ENCODE measurements at regions not wholly inside any gene's neighbourhood (a gene's known extent, or its start where the extent isn't known, plus 50 kb on each side); places are given as distances from the start of the nearest gene placed in this dataset.

GRCh38 chr7:108973075-108973474 lies 403.4 kb downstream of the DNAJB9 start:
- no peak for DNase-seq

GRCh38 chr7:108974641-108975040 lies 405.0 kb downstream of the DNAJB9 start:
- DNase-seq, result no peak

DNA sequence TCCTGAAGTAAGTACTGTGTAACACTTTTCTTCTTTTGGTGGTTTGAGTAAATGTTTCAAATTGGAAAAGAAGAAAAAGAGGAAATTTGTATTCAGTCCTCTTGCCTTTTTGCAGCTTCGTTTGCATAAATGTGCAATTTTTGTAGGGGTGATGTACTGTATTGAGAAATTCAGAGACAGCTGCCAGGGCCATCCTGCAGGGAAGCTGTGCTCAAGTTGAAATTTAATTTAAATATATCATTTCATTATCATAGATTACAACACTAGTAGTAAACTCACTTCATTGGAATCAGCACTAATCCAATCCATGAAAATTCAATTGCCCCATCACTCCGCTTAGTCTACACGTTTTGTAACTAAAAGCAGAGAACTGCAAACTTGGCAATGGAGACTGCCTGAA lies 415.4 kb downstream of the DNAJB9 start:
- DNase-seq, result no peak

DNA sequence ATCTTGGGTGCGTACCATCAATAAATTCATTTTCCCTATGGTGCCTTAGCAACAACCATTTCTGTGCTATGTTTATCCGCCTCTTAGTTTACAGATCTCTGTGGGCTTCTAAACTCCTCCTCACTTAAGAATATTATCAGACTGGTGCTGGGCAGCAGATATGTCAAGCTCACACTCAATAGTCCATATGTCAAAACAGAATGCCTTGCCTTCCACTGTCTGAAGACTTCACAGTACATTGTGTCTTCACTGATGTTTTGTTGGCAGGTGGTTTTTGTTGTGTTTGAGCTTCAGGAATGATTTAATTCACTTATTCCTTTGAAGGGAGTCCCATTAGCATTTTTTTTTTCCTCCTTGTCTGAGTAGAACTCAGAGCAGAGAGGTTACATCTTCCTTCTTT lies 419.6 kb downstream of the DNAJB9 start:
- DNase-seq, result no peak

DNA sequence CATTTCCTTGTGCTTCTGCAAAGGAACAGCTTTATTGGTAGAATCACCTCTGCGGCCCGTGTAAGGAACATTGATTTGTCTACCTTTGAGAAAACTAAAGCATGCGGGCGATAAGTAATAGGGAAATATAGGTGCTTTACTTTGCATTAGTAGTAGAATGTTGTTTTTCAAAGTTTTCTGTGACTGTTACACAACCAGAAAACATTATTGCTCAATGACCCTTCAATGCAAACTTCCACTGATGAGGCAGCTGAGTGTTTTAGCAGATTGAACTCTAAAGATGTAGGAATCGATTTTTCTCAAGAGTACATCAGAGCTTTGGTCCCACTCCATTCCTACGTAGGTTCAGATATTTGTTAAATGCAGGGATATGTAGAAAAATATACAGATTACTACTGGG lies 427.8 kb downstream of the DNAJB9 start:
- DNase-seq, result no peak

GRCh38 chr7:109003742-109004141 lies 434.1 kb downstream of the DNAJB9 start:
- no peak for DNase-seq

DNA sequence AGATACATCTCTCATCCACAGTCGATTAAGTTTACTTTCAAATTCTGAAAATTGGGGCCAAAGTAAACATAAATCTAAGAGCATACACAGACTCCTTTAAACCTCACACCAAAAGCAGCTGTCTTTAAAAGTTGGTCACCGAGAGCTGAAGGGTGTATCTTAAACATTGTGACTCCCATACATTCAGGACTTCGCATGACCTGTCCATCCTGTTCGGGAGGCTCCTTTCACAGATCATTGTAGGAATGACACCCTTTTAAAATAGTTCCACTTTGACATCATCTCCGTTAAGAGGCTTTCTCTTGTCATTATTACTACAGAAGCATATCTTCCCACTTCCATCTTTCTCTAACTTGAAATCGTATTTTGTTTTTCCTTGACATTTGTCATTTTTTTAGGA lies 440.0 kb downstream of the DNAJB9 start:
- no peak for DNase-seq

GRCh38 chr7:109020251-109020650 lies 450.6 kb downstream of the DNAJB9 start:
- DNase-seq, result no peak

GRCh38 chr7:109021390-109021789 lies 451.7 kb downstream of the DNAJB9 start:
- DNase-seq, result no peak

- DNase-seq, result no peak
Measured at GRCh38 chr7:109029866-109030265, 460.2 kb downstream of the DNAJB9 start.

- no peak for DNase-seq
Measured at GRCh38 chr7:109044691-109045090, 475.0 kb downstream of the DNAJB9 start.

GRCh38 chr7:109049366-109049765 lies 479.7 kb downstream of the DNAJB9 start:
- DNase-seq, result no peak

- no peak for DNase-seq
Measured at GRCh38 chr7:109059089-109059488, 489.4 kb downstream of the DNAJB9 start.

DNA sequence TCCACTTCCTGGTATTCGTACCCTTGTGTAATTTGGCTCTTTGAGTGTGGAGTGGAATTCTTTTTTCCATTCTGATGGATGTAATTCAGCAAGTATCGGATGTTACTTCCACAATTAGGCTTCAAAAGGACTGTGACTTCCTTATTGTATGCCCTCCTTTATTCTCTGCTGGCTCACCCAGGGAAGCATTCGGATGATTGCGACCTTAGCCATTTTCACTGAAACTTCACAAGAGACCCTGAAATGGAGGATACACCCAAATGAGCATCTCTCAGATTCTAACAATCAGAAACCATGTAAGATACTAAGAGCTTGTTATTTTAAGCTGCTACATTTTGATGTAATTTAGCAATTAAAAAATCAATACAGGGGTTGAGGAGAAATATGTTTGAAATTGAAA lies 493.1 kb downstream of the DNAJB9 start:
- DNase-seq, result no peak

GRCh38 chr7:109073543-109073942 lies 503.9 kb downstream of the DNAJB9 start:
- no peak for DNase-seq

DNA sequence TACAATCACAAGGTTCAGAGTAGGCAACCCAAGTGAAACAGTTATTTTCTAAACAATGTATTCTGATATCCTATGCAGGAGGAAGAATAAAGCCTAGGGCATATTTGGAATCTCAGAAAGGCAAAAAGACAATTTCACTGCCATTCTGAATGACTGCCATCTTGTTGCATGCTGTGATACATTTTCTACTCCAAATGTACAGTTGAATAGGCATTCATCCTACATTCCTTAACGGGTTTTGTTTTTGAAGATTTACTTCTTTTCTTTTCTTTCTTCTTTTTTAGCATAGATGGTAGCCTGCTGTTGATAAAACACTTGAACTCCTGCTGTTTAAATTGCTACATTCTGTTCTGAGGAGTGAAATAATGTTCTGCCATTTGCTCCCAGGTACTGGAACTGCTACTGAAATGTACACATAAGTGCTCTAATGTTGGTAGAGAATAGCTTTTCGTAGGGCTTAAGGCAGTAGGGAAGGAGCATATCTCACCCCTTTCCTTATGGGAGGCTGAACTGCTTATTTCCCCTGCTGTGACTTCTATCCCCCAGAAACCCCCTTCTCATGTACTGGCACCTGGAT lies 506.8 kb downstream of the DNAJB9 start:
- DNase-seq, result no peak

DNA sequence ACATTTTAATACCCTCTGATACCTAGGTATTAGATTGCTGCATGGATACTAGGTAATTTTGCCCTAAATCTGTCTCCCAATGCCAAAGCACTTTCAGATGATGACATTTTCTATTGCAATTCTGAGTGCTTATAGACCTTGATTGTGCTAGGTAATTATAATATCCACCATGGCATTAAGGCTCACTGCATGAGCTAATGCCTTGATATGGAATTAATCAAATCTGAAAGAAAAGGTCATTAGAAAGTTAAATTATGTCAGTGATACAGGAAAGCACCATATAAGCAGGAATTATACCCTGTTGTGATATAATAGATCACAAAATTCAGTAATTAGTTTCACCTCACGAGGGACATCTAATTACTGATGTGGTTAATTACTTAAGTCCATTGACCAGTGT lies 521.4 kb downstream of the DNAJB9 start:
- DNase-seq, result no peak

DNA sequence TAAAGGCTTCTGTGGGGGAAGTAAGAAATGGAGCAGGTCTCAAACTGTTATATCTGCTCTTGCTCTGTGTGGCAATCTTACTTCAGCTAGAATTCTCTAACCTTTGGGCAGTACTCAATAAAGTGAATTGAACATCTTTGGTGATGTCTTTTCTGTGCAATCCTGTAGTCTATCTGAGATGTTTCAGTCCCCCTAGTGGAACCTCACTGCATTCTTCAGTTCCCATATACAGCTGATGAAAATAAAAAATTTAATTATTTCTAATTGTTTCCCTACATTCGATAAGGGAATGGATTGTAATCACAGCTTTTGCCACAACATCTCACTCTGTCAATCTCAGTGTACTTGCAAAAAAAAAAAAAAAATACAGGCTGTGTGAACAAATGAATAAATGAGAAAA lies 522.6 kb downstream of the DNAJB9 start:
- DNase-seq, result no peak

GRCh38 chr7:109101332-109101731 lies 531.7 kb downstream of the DNAJB9 start:
- no peak for DNase-seq

DNA sequence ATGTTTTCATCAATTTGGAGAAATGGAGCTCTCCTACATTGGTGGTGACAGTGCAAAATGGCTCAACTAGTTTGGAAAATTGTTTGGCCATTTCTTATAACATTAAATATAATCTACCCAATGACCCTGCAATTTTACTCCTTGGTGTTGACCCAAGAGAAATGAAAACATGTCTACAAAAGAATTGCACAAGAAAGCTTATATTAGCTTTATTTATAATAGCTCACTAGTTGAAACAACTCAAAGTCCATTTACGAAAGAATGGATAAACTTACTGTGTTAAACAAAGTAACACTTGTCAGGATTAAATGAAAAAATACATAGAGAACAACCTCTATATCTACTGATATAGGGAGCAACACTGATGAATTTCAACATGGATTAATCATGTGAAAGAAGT lies 539.9 kb downstream of the DNAJB9 start:
- DNase-seq, result no peak

- no peak for DNase-seq
Measured at GRCh38 chr7:109111086-109111485, 541.4 kb downstream of the DNAJB9 start.

DNA sequence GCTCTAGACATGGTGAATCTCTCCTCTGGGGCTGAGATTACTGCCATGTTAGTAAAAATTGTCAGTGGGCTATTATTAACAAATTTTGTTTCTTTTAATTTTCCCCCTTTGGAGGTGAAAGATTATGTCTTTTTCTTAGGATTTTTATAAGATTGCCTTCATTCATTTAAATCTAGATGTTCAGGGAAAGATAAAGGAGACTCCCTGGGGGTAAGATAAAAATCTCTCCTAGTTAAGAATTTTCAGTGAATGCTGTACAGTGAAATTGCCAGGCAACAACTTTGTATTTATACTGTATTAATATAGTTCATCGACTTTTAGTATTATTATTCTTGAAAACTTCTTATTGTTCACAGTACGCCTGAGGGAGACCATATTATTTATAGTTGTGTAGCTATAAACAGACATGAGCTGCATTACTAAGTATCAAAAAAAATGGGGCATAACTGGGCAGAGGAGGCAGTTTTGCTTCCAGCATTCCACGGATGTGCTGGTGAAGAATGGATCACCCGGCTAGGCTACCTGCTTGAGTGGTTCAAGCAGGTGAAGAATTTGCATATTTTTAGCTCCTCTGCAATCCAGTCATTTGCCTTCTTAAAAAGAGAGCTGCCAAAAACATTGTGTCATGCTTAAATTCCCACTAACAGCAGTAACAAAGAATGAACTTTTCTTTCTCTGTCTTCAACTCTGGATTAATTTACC lies 552.1 kb downstream of the DNAJB9 start:
- no peak for DNase-seq

- no peak for DNase-seq
Measured at GRCh38 chr7:109125001-109125400, 555.3 kb downstream of the DNAJB9 start.

Measured in nucleus accumbens (tissue), 56 donors.